Activated CD4-positive, alpha-beta memory T cell treated with anti-CD3 and anti-CD28 coated beads, Interleukin-2, amount 10 ng/mL, durations not matched to agents 7 days and 5 days (primary cell): ENCODE measurements at regions not wholly inside any gene's neighbourhood (a gene's known extent, or its start where the extent isn't known, plus 50 kb on each side); places are given as distances from the start of the nearest gene placed in this dataset.

Experiments used
- CTCF ChIA-PET: fragments of 350-600 bp; sonication (Branson Sonifier 250); formaldehyde crosslinking; loops from one replicate; lab custom pipeline; 2021; ENCODE audit warnings: antibody characterized with exemption, inconsistent platforms; lab: Charles Lee
- POLR2A ChIA-PET: fragments of 350-600 bp; sonication (Branson Sonifier 250); formaldehyde crosslinking; loops from one replicate; lab custom pipeline; 2021; ENCODE audit warnings: antibody characterized with exemption; lab: Charles Lee
- DNase-seq: peaks from one replicate; pipeline ENCODE4 v3.0.0-alpha.2; 2020
- H3K27ac Mint-ChIP-seq: one replicate; pipeline ENCODE4 v1.8.0; 2021; ENCODE audit warnings: mild to moderate bottlenecking, mixed read lengths
- H3K27me3 Mint-ChIP-seq: one replicate; pipeline ENCODE4 v1.8.0; 2021; ENCODE audit warnings: mixed read lengths
- H3K36me3 Mint-ChIP-seq: one replicate; pipeline ENCODE4 v1.8.0; 2021; ENCODE audit warnings: low read depth, mixed read lengths
- H3K4me1 Mint-ChIP-seq: one replicate; pipeline ENCODE4 v1.8.0; 2021; ENCODE audit warnings: mixed read lengths
- H3K4me3 Mint-ChIP-seq: one replicate; pipeline ENCODE4 v1.8.0; 2021; ENCODE audit warnings: mild to moderate bottlenecking, mixed read lengths
- H3K9me3 Mint-ChIP-seq: one replicate; pipeline ENCODE4 v1.8.0; 2021; ENCODE audit warnings: mixed read lengths

GRCh38 chr17:70863436-70864248 lies 694.3 kb downstream of the KCNJ2 start:
- Mint-ChIP-seq H3K9me3 (peaks cover 19% of the 10 kb centered on the region), H3K4me1 (no peaks in the 10 kb centered on the region), H3K4me3 (no peak overlapping the region), H3K27ac (no peak overlapping the region), H3K36me3 (no peaks in the 10 kb centered on the region), H3K27me3 (no peaks in the 10 kb centered on the region)
- POLR2A ChIA-PET = no interaction called here
- CTCF ChIA-PET = no interaction called here
- no peak for DNase-seq

- H3K36me3 Mint-ChIP-seq = no peaks in the 10 kb centered on the region
- H3K4me3 Mint-ChIP-seq = no peak overlapping the region
- no peaks in the 10 kb centered on the region for H3K27me3 Mint-ChIP-seq
- H3K9me3 Mint-ChIP-seq = peaks cover 7% of the 10 kb centered on the region
- CTCF ChIA-PET = no interaction called here
- no peaks in the 10 kb centered on the region for H3K4me1 Mint-ChIP-seq
- POLR2A ChIA-PET = no interaction called here
- DNase-seq = no peak
- no peak overlapping the region for H3K27ac Mint-ChIP-seq
Observed at GRCh38 chr17:70865993-70866804, 696.9 kb downstream of the KCNJ2 start.

GRCh38 chr17:70868149-70868548 lies 698.8 kb downstream of the KCNJ2 start:
- ChIA-PET POLR2A (no interaction called here), CTCF (no interaction called here)
- H3K4me1 Mint-ChIP-seq = no peaks in the 10 kb centered on the region
- H3K27me3 Mint-ChIP-seq = no peaks in the 10 kb centered on the region
- DNase-seq = no peak
- no peaks in the 10 kb centered on the region for H3K36me3 Mint-ChIP-seq
- H3K9me3 Mint-ChIP-seq = peaks cover 7% of the 10 kb centered on the region
- H3K4me3 Mint-ChIP-seq = no peak overlapping the region
- H3K27ac Mint-ChIP-seq = no peak overlapping the region

GRCh38 chr17:70869402-70870085 lies 700.2 kb downstream of the KCNJ2 start:
- POLR2A ChIA-PET = no interaction called here
- DNase-seq = no peak
- no peaks in the 10 kb centered on the region for H3K27me3 Mint-ChIP-seq
- H3K4me1 Mint-ChIP-seq = no peaks in the 10 kb centered on the region
- CTCF ChIA-PET = no interaction called here
- H3K9me3 Mint-ChIP-seq = peaks cover 7% of the 10 kb centered on the region
- H3K27ac Mint-ChIP-seq = no peak overlapping the region
- no peaks in the 10 kb centered on the region for H3K36me3 Mint-ChIP-seq
- no peak overlapping the region for H3K4me3 Mint-ChIP-seq

DNA sequence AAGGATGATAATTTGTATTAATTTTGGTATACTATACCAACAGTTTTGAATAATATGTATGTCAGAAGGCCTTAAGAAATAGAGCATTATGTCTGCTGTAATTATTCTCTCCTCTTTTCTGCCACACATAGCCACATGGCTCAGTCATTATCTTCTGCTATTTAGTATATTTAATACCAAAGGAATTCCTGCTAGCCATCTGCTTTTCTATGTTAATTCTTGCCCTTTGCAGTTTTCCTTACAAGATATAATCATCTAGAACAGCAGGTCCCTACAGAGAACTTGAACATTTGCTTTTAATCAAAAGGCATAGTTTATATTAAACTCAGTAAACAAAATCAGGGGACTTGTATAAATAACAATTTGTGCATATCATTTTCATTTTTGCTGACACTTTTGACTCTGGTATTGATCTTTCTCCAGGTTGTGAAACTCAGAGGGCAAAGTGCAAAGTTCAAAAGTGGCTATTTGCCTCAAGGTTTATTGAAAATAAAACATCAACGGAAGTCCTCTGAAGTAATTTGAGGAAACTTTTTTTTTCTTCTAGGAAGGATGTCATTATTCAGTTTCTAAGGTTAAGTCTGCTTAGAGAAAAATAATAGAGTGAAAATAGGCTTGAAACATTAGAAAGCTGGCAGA lies 702.0 kb downstream of the KCNJ2 start:
- ChIA-PET CTCF (no interaction called here), POLR2A (no interaction called here)
- H3K36me3 Mint-ChIP-seq = no peaks in the 10 kb centered on the region
- H3K9me3 Mint-ChIP-seq = peaks cover 7% of the 10 kb centered on the region
- H3K4me3 Mint-ChIP-seq = no peak overlapping the region
- H3K27me3 Mint-ChIP-seq = no peaks in the 10 kb centered on the region
- H3K4me1 Mint-ChIP-seq = no peaks in the 10 kb centered on the region
- no peak overlapping the region for H3K27ac Mint-ChIP-seq
- DNase-seq = no peak

DNA sequence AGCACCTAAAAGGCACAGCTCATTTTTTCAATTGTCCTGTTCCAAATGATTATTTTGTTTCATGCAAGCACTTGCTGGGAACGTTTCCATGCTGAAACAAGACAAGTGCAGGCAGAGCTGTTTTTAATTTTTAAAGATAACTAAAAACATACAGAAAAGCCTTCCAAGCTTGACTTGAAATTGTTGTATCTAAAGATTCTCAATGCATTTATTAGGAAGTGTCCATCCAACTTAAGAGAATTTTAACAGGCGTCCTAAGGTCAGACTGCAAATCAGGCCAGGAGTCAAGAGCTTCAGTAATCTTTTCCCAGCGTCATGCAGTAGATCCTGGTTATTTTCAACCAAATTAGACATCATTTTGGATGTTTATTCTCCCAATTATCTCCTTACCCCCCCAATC lies 702.8 kb downstream of the KCNJ2 start:
- Mint-ChIP-seq H3K4me3 (no peak overlapping the region), H3K36me3 (no peaks in the 10 kb centered on the region), H3K9me3 (peaks cover 7% of the 10 kb centered on the region), H3K4me1 (no peaks in the 10 kb centered on the region), H3K27ac (no peak overlapping the region), H3K27me3 (no peaks in the 10 kb centered on the region)
- CTCF ChIA-PET = no interaction called here
- DNase-seq = no peak
- POLR2A ChIA-PET = no interaction called here

DNA sequence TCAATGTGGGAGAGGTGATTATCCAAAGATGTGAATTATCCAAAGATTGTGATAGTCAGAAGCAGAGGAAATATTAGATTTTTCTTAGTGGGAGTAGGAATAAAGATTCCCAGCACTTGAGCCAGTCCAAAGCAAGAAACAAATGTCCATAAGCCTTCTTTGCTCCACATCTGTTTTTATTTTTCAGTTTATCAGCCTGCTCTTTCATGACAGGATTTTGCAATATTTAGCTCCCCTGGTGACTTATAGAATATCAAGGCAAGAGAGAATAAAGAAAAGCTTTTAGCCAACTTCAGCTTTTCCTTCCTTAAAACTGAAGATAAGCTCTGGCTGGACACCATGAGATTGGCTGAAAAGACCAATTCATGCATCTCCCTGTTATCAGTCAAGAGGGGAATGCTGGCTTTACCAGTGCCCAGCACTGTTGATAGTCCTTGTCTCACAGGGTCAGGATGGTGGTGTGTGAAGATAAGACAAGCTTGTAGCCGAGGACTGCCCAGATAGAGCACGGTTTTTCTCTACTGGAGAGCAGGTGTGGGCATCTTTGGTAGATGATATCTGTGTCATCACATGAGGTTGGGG lies 706.5 kb downstream of the KCNJ2 start:
- Mint-ChIP-seq H3K4me1 (no peaks in the 10 kb centered on the region), H3K27me3 (no peaks in the 10 kb centered on the region), H3K4me3 (no peak overlapping the region), H3K27ac (no peak overlapping the region), H3K9me3 (peaks cover 7% of the 10 kb centered on the region), H3K36me3 (no peaks in the 10 kb centered on the region)
- ChIA-PET CTCF (no interaction called here), POLR2A (no interaction called here)
- no peak for DNase-seq

GRCh38 chr17:70878879-70879278 lies 709.5 kb downstream of the KCNJ2 start:
- Mint-ChIP-seq H3K9me3 (no peaks in the 10 kb centered on the region), H3K4me1 (no peaks in the 10 kb centered on the region), H3K27ac (no peak overlapping the region), H3K36me3 (no peaks in the 10 kb centered on the region), H3K4me3 (no peak overlapping the region), H3K27me3 (no peaks in the 10 kb centered on the region)
- ChIA-PET CTCF (no interaction called here), POLR2A (no interaction called here)
- no peak for DNase-seq

DNA sequence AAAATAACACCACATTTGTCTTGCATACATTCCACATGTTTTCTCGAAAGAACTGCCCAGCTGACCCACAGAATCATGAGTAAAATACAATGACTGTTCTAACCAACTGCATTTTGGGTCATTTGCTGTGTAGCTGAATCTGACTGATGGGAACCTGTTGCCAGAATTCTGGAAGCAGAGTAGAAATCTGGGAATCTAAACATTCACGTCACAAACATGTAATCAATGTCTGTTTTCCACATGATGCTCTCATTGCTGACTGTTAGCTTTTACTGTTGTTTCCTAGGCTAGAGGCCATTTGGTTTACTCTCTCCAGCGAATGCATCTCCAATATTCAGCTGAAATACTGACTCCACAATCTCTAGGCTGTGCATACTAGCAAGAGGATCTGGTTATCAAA lies 710.1 kb downstream of the KCNJ2 start:
- POLR2A ChIA-PET = no interaction called here
- Mint-ChIP-seq H3K9me3 (no peaks in the 10 kb centered on the region), H3K4me1 (no peaks in the 10 kb centered on the region), H3K27ac (no peak overlapping the region), H3K4me3 (no peak overlapping the region), H3K27me3 (no peaks in the 10 kb centered on the region), H3K36me3 (no peaks in the 10 kb centered on the region)
- CTCF ChIA-PET = no interaction called here
- no peak for DNase-seq

- Mint-ChIP-seq H3K27ac (no peak overlapping the region), H3K4me3 (no peak overlapping the region), H3K36me3 (no peaks in the 10 kb centered on the region), H3K9me3 (no peaks in the 10 kb centered on the region), H3K4me1 (no peaks in the 10 kb centered on the region), H3K27me3 (no peaks in the 10 kb centered on the region)
- DNase-seq = no peak
- CTCF ChIA-PET = no interaction called here
- POLR2A ChIA-PET = no interaction called here
Observed at GRCh38 chr17:70881093-70881492, 711.8 kb downstream of the KCNJ2 start.

- no peaks in the 10 kb centered on the region for H3K36me3 Mint-ChIP-seq
- no peaks in the 10 kb centered on the region for H3K4me1 Mint-ChIP-seq
- no peak overlapping the region for H3K27ac Mint-ChIP-seq
- CTCF ChIA-PET = no interaction called here
- no peak overlapping the region for H3K4me3 Mint-ChIP-seq
- DNase-seq = no peak
- no peaks in the 10 kb centered on the region for H3K27me3 Mint-ChIP-seq
- no peaks in the 10 kb centered on the region for H3K9me3 Mint-ChIP-seq
- POLR2A ChIA-PET = no interaction called here
Observed at GRCh38 chr17:70882504-70882903, 713.2 kb downstream of the KCNJ2 start.

DNA sequence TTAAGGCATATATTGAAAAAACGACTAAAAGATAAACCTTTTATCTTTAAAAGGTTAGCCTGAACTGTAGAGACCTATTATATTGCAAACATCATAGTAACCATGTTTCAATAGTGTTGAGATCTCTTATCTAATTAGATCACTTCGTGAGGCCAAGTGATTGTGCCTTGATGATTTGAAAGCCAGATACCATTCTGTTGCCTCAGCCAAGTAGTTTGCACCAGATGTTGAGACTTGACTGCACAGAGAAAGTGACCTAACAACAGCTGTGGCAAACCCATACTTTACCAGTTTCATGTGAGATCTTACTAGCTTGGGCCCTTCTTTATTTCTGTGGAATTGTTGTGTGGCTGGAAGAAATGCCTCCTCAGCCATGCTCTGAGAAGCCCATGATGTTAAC lies 717.3 kb downstream of the KCNJ2 start:
- Mint-ChIP-seq H3K4me1 (no peaks in the 10 kb centered on the region), H3K27ac (no peak overlapping the region), H3K36me3 (no peaks in the 10 kb centered on the region), H3K4me3 (no peak overlapping the region), H3K27me3 (no peaks in the 10 kb centered on the region), H3K9me3 (no peaks in the 10 kb centered on the region)
- DNase-seq = no peak
- ChIA-PET CTCF (no interaction called here), POLR2A (no interaction called here)

- CTCF ChIA-PET = no interaction called here
- POLR2A ChIA-PET = no interaction called here
- Mint-ChIP-seq H3K27ac (no peak overlapping the region), H3K36me3 (no peaks in the 10 kb centered on the region), H3K9me3 (no peaks in the 10 kb centered on the region), H3K4me3 (no peak overlapping the region), H3K27me3 (no peaks in the 10 kb centered on the region), H3K4me1 (no peaks in the 10 kb centered on the region)
- no peak for DNase-seq
Observed at GRCh38 chr17:70888324-70888723, 719.0 kb downstream of the KCNJ2 start.
